ENCODE measurements at regions not wholly inside any gene's neighbourhood (a gene's known extent, or its start where the extent isn't known, plus 50 kb on each side); places are given as distances from the start of the nearest gene placed in this dataset.

DNA sequence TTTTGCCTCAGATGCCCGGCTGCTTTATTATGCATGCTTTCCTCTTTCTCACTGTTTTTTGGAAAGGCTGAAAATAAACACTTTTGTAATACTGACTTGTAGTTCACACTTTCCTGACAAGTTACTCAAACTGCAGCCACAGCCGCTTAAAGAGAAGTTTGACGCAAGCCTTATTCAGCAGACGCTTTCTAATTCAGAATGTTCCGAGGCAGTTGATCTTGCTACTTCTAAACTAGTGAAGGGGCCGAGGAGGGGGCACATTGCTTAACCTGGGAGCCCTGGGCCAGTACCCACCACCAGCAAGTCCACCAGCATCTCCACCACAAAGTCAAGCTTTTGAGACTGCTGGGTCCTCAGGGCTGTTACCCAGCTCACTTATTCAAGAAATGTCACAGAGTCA lies 71.8 kb upstream of the SPRED2 start:
- peaks cover 4% of the 10 kb centered on the region for H3K9me3 Mint-ChIP-seq (ENCODE audit: low read depth)
- H3K4me1 Mint-ChIP-seq (ENCODE audit: low read depth): peaks cover 5% of the 10 kb centered on the region
- no peak overlapping the region for H3K4me3 Mint-ChIP-seq (ENCODE audit: low read depth)
- peaks cover 20% of the 10 kb centered on the region for H3K27me3 Mint-ChIP-seq
- peaks cover 2% of the 10 kb centered on the region for H3K36me3 Mint-ChIP-seq (ENCODE audit: insufficient read depth)
- DNase-seq (ENCODE audit: low spot score, unreplicated experiment): no peak
- H3K27ac Mint-ChIP-seq: no peak overlapping the region
- no peak for TF ChIP-seq CTCF (IDR thresholded peaks at IDR 0.05; ENCODE audit: unreplicated experiment)

DNA sequence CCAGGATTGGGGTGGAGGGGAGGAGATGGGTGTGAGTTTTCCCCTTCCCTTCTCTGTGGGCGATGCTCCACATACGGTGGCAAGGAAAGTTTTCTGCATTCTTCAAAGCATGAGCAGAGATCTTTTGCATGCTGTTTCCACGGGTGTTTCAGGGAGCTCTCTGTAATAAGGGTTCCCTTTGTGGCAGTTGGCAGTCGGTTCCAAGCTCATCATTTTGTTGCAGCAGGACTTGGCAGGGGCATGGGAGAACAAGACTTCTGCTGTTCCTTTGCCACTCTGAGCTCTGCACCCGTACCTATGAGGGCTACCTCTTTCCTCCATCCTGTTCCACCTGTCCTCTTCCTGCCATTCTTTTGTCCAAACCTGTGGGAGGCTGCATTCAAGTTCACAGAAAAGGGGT lies 71.3 kb upstream of the SPRED2 start:
- TF ChIP-seq CTCF (IDR thresholded peaks at IDR 0.05; ENCODE audit: unreplicated experiment): no peak
- H3K4me3 Mint-ChIP-seq (ENCODE audit: low read depth): no peak overlapping the region
- peaks cover 2% of the 10 kb centered on the region for H3K36me3 Mint-ChIP-seq (ENCODE audit: insufficient read depth)
- peaks cover 4% of the 10 kb centered on the region for H3K9me3 Mint-ChIP-seq (ENCODE audit: low read depth)
- peaks cover 20% of the 10 kb centered on the region for H3K27me3 Mint-ChIP-seq
- DNase-seq (ENCODE audit: low spot score, unreplicated experiment): no peak
- peaks cover 5% of the 10 kb centered on the region for H3K4me1 Mint-ChIP-seq (ENCODE audit: low read depth)
- H3K27ac Mint-ChIP-seq: no peak overlapping the region

- no peak for DNase-seq (ENCODE audit: low spot score, unreplicated experiment)
- Mint-ChIP-seq H3K4me1 (ENCODE audit: low read depth) (peaks cover 2% of the 10 kb centered on the region), H3K27me3 (peaks cover 20% of the 10 kb centered on the region), H3K4me3 (ENCODE audit: low read depth) (no peak overlapping the region), H3K9me3 (ENCODE audit: low read depth) (no peaks in the 10 kb centered on the region), H3K36me3 (ENCODE audit: insufficient read depth) (no peaks in the 10 kb centered on the region), H3K27ac (no peak overlapping the region)
- TF ChIP-seq CTCF (IDR thresholded peaks at IDR 0.05; ENCODE audit: unreplicated experiment): no peak
Observed at GRCh38 chr2:65501836-65502235, 69.4 kb upstream of the SPRED2 start.

GRCh38 chr2:65501074-65501473 lies 68.7 kb upstream of the SPRED2 start:
- Mint-ChIP-seq H3K36me3 (ENCODE audit: insufficient read depth) (no peaks in the 10 kb centered on the region), H3K27ac (no peak overlapping the region), H3K4me1 (ENCODE audit: low read depth) (peaks cover 2% of the 10 kb centered on the region), H3K9me3 (ENCODE audit: low read depth) (no peaks in the 10 kb centered on the region), H3K27me3 (peaks cover 20% of the 10 kb centered on the region), H3K4me3 (ENCODE audit: low read depth) (no peak overlapping the region)
- no peak for DNase-seq (ENCODE audit: low spot score, unreplicated experiment)
- TF ChIP-seq CTCF (IDR thresholded peaks at IDR 0.05; ENCODE audit: unreplicated experiment): no peak

- H3K27ac Mint-ChIP-seq: no peak overlapping the region
- no peak for DNase-seq (ENCODE audit: low spot score, unreplicated experiment)
- H3K9me3 Mint-ChIP-seq (ENCODE audit: low read depth): no peaks in the 10 kb centered on the region
- no peak for TF ChIP-seq CTCF (IDR thresholded peaks at IDR 0.05; ENCODE audit: unreplicated experiment)
- no peak overlapping the region for H3K4me3 Mint-ChIP-seq (ENCODE audit: low read depth)
- peaks cover 2% of the 10 kb centered on the region for H3K4me1 Mint-ChIP-seq (ENCODE audit: low read depth)
- peaks cover 20% of the 10 kb centered on the region for H3K27me3 Mint-ChIP-seq
- no peaks in the 10 kb centered on the region for H3K36me3 Mint-ChIP-seq (ENCODE audit: insufficient read depth)
Observed at GRCh38 chr2:65500310-65501040, 68.1 kb upstream of the SPRED2 start.
